CD14-positive monocyte (primary cell): ENCODE measurements at regions not wholly inside any gene's neighbourhood (a gene's known extent, or its start where the extent isn't known, plus 50 kb on each side); places are given as distances from the start of the nearest gene placed in this dataset.

Source experiments
- DNase-seq, 3 donors: peaks; one replicate each; pipeline ENCODE4 v3.0.0-alpha.2; 2011 to 2022
- H2AFZ ChIP-seq: 2 replicates; pipeline ENCODE4 v1.6.0; 2012; ENCODE audit warnings: mild to moderate bottlenecking, low read depth, low read length, inconsistent platforms; ENCODE audit not compliant: insufficient read depth, poor library complexity, severe bottlenecking
- H3K27ac ChIP-seq, 2 donors: 1 replicate in 1 of 2; 2 replicates in 1 of 2; pipeline ENCODE4 v1.5.1; 2012 to 2013; ENCODE audit warnings: low read length in 2 of 2, control low read depth in 1 of 2, inconsistent platforms in 1 of 2, low read depth in 1 of 2, mild to moderate bottlenecking in 1 of 2
- H3K27me3 ChIP-seq, 2 donors: one replicate each; pipeline versions ENCODE4 v1.6.0 to v1.6.1; 2011 to 2013; ENCODE audit warnings: low read length in 2 of 2; ENCODE audit not compliant: control insufficient read depth in 2 of 2, insufficient read depth in 2 of 2
- H3K36me3 ChIP-seq, 2 donors: replicated peaks in 1 of 2; 1 replicate in 1 of 2; 2 replicates in 1 of 2; pipeline versions ENCODE4 v1.5.1 to v1.6.1; 2012 to 2013; ENCODE audit warnings: low read length in 2 of 2, control low read depth in 1 of 2, inconsistent platforms in 1 of 2, mild to moderate bottlenecking in 1 of 2; ENCODE audit not compliant: insufficient read depth in 2 of 2, control insufficient read depth in 1 of 2
- H3K4me1 ChIP-seq, 2 donors: 1 replicate in 1 of 2; 2 replicates in 1 of 2; pipeline versions ENCODE4 v1.5.1 to v1.6.1; 2012 to 2013; ENCODE audit warnings: low read length in 2 of 2, control low read depth in 1 of 2, inconsistent platforms in 1 of 2, mild to moderate bottlenecking in 1 of 2, moderate library complexity in 1 of 2; ENCODE audit not compliant: insufficient read depth in 2 of 2, control insufficient read depth in 1 of 2
- H3K4me2 ChIP-seq: replicated peaks from 2 replicates; pipeline ENCODE3; 2012; ENCODE audit warnings: low read length, moderate library complexity, mild to moderate bottlenecking; ENCODE audit not compliant: poor library complexity, severe bottlenecking; ENCODE audit errors: extremely low read depth
- H3K4me3 ChIP-seq, 3 experiments: fragments of 200-600 bp in 1 of 3; sonication (generic) in 1 of 3; replicated peaks in 1 of 3; 1 replicate in 2 of 3; 2 replicates in 1 of 3; pipeline ENCODE4 v1.5.1; 2011 to 2013; ENCODE audit warnings: low read length in 3 of 3, mild to moderate bottlenecking in 3 of 3, control low read depth in 2 of 3, low read depth in 2 of 3, inconsistent platforms in 1 of 3, moderate library complexity in 1 of 3
- H3K79me2 ChIP-seq: 2 replicates; pipeline ENCODE4 v1.6.0; 2012; ENCODE audit warnings: mild to moderate bottlenecking, control low read depth, inconsistent platforms, low read length, moderate library complexity; ENCODE audit not compliant: insufficient read depth
- H3K9ac ChIP-seq: 2 replicates; pipeline ENCODE4 v1.6.0; 2017; ENCODE audit warnings: low read length, mild to moderate bottlenecking; ENCODE audit not compliant: insufficient read depth, poor library complexity, severe bottlenecking
- H3K9me3 ChIP-seq, 2 donors: replicated peaks in 1 of 2; 1 replicate in 1 of 2; 2 replicates in 1 of 2; pipeline versions ENCODE4 v1.5.1 to v1.6.1; 2012 to 2013; ENCODE audit warnings: low read length in 2 of 2, control low read depth in 1 of 2; ENCODE audit not compliant: control insufficient read depth in 1 of 2, insufficient read depth in 1 of 2
- H4K20me1 ChIP-seq: 2 replicates; pipeline ENCODE4 v1.6.0; 2012; ENCODE audit warnings: mild to moderate bottlenecking, low read length, control low read depth, moderate library complexity; ENCODE audit not compliant: insufficient read depth
- H3K27ac Mint-ChIP-seq, 7 donors: one replicate each; pipeline ENCODE4 v1.8.0; 2020; ENCODE audit warnings: mild to moderate bottlenecking in 7 of 7, mixed read lengths in 7 of 7, moderate library complexity in 6 of 7, inconsistent platforms in 2 of 7
- H3K27me3 Mint-ChIP-seq, 3 donors: one replicate each; pipeline ENCODE4 v1.8.0; 2021 to 2022; ENCODE audit warnings: low read depth in 3 of 3, mild to moderate bottlenecking in 3 of 3, mixed read lengths in 3 of 3, moderate library complexity in 3 of 3, inconsistent platforms in 1 of 3
- H3K36me3 Mint-ChIP-seq, 2 donors: one replicate each; pipeline ENCODE4 v1.8.0; 2020; ENCODE audit warnings: mixed read lengths in 2 of 2, inconsistent platforms in 1 of 2, mild to moderate bottlenecking in 1 of 2
- H3K4me1 Mint-ChIP-seq: one replicate; pipeline ENCODE4 v1.8.0; 2020; ENCODE audit warnings: mild to moderate bottlenecking, mixed read lengths
- H3K4me3 Mint-ChIP-seq, 2 donors: one replicate each; pipeline ENCODE4 v1.8.0; 2020; ENCODE audit warnings: mild to moderate bottlenecking in 2 of 2, mixed read lengths in 2 of 2, moderate library complexity in 1 of 2
- H3K9me3 Mint-ChIP-seq, 7 donors: one replicate each; pipeline ENCODE4 v1.8.0; 2020 to 2022; ENCODE audit warnings: mixed read lengths in 7 of 7, mild to moderate bottlenecking in 6 of 7, moderate library complexity in 6 of 7, inconsistent platforms in 2 of 7
- CTCF ChIP-seq: fragments of 200-600 bp; IDR thresholded peaks from one replicate; pipeline ENCODE4 v1.8.0; 2022; ENCODE audit warnings: antibody characterized with exemption, mild to moderate bottlenecking
- WGBS: methylation state at CpG from one replicate; pipeline ENCODE4 v1.1.5; 2013; ENCODE audit warnings: missing lambda C conversion rate; ENCODE audit not compliant: insufficient coverage; 5-methylcytosine and 5-hydroxymethylcytosine counted together
- intact Hi-C, 2 donors: fragments of 100-400 bp; cut with micrococcal nuclease; formaldehyde crosslinking; loops; one replicate each; pipeline versions ENCODE4 v1.15.0 to v1.15.1; 2023

DNA sequence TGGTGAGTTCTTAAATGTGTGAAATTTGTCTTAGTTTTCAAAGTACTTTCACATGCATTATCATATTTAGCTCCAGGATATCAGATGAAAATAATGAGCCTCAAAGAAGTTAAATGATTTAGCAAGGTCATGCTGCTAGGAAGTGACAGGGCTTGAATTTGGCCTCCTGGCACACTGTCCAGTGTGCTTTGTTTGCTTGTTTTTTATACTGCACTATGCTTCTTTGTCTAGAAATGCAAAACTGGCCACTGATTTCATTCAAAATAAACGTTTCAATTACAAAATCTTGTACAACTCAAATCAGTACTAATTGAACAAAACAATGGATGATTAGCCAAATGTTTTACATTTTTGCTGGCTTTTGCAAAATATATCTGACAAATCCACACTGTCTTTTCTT lies 583.3 kb upstream of the CBLB start:
- no peak for DNase-seq
- H3K4me1 ChIP-seq: no peaks in the 10 kb centered on the region
- no peaks in the 10 kb centered on the region for H3K9me3 ChIP-seq
- no peak overlapping the region for H3K4me3 ChIP-seq
- Mint-ChIP-seq H3K27me3 (no peaks in the 10 kb centered on the region), H3K36me3 (no peaks in the 10 kb centered on the region), H3K4me1 (no peaks in the 10 kb centered on the region), H3K9me3 (peaks cover 0 to 9% (median 3%) of the 10 kb centered on the region in 7 donors), H3K27ac (no peak overlapping the region), H3K4me3 (no peak overlapping the region)
- no peaks in the 10 kb centered on the region for H4K20me1 ChIP-seq
- TF ChIP-seq CTCF: no peak
- 50% methylated on average over 1 of the region's 1 CpG for WGBS
- no peaks in the 10 kb centered on the region for H3K27me3 ChIP-seq
- H3K4me2 ChIP-seq: no peak overlapping the region
- no peak overlapping the region for H3K27ac ChIP-seq
- H3K36me3 ChIP-seq: no peaks in the 10 kb centered on the region
- intact Hi-C loops: no loop called here
- no peaks in the 10 kb centered on the region for H3K79me2 ChIP-seq
- H2AFZ ChIP-seq: no peak overlapping the region
- no peak overlapping the region for H3K9ac ChIP-seq

GRCh38 chr3:106454497-106454896 lies 585.7 kb upstream of the CBLB start:
- peaks cover 6% of the 10 kb centered on the region for H3K4me1 Mint-ChIP-seq
- peaks cover 0 to 1% (median 0%) of the 10 kb centered on the region in 3 donors for H3K27me3 Mint-ChIP-seq
- no peak overlapping the region for H3K27ac Mint-ChIP-seq
- no peak overlapping the region for H3K27ac ChIP-seq
- H3K27me3 ChIP-seq: no peaks in the 10 kb centered on the region
- no peak overlapping the region for H2AFZ ChIP-seq
- no peaks in the 10 kb centered on the region for H3K4me1 ChIP-seq
- 100% methylated on average over 1 of the region's 4 CpGs for WGBS
- no peaks in the 10 kb centered on the region for H4K20me1 ChIP-seq
- no peak overlapping the region for H3K4me3 Mint-ChIP-seq
- no peak for TF ChIP-seq CTCF
- H3K36me3 Mint-ChIP-seq: no peaks in the 10 kb centered on the region
- no peak overlapping the region for H3K4me2 ChIP-seq
- H3K36me3 ChIP-seq: no peaks in the 10 kb centered on the region
- no peak for DNase-seq
- no peak overlapping the region for H3K9ac ChIP-seq
- H3K9me3 ChIP-seq: no peaks in the 10 kb centered on the region
- H3K9me3 Mint-ChIP-seq: peaks cover 0 to 5% (median 0%) of the 10 kb centered on the region in 7 donors
- H3K4me3 ChIP-seq: no peak overlapping the region
- intact Hi-C loops: no loop called here
- H3K79me2 ChIP-seq: no peaks in the 10 kb centered on the region
